Osteoblast (primary cell): ENCODE measurements at regions not wholly inside any gene's neighbourhood (a gene's known extent, or its start where the extent isn't known, plus 50 kb on each side); places are given as distances from the start of the nearest gene placed in this dataset.

Source experiments
- DNase-seq: peaks from one replicate; pipeline ENCODE4 v3.0.0; 2011; ENCODE audit warnings: low spot score, mixed read lengths; ENCODE audit not compliant: insufficient read length; ENCODE audit errors: missing footprints
- H2AFZ ChIP-seq: 2 replicates; pipeline ENCODE4 v1.6.0; 2011; ENCODE audit warnings: mild to moderate bottlenecking, low read length
- H3K27ac ChIP-seq: 2 replicates; pipeline ENCODE4 v1.5.1; 2011; ENCODE audit warnings: mild to moderate bottlenecking, low read depth, low read length, moderate library complexity
- H3K27me3 ChIP-seq: 2 replicates; pipeline ENCODE4 v1.6.0; 2012; ENCODE audit warnings: mild to moderate bottlenecking, control low read depth, inconsistent platforms, low read length, moderate library complexity; ENCODE audit not compliant: insufficient read depth
- H3K36me3 ChIP-seq: 2 replicates; pipeline ENCODE4 v1.5.1; 2011; ENCODE audit warnings: mild to moderate bottlenecking, low read length, control low read depth, moderate library complexity; ENCODE audit not compliant: insufficient read depth
- H3K4me1 ChIP-seq: 2 replicates; pipeline ENCODE4 v1.5.1; 2011; ENCODE audit warnings: mild to moderate bottlenecking, low read length, control low read depth, moderate library complexity; ENCODE audit not compliant: insufficient read depth
- H3K4me2 ChIP-seq: 2 replicates; pipeline ENCODE4 v1.6.0; 2011; ENCODE audit warnings: mild to moderate bottlenecking, low read length; ENCODE audit not compliant: insufficient read depth
- H3K4me3 ChIP-seq: fragments of 200-600 bp; sonication (generic); 3 replicates; pipeline ENCODE4 v1.5.1; 2012; ENCODE audit warnings: mild to moderate bottlenecking, low read length, inconsistent platforms; ENCODE audit not compliant: insufficient read depth
- H3K79me2 ChIP-seq: 2 replicates; pipeline ENCODE4 v1.6.0; 2012; ENCODE audit warnings: mild to moderate bottlenecking, low read length, control low read depth, inconsistent platforms; ENCODE audit not compliant: insufficient read depth
- H3K9me3 ChIP-seq: 2 replicates; pipeline ENCODE4 v1.5.1; 2011; ENCODE audit warnings: low read depth, low read length, control low read depth
- H4K20me1 ChIP-seq: 2 replicates; pipeline ENCODE4 v1.6.0; 2012; ENCODE audit warnings: mild to moderate bottlenecking, low read length, control low read depth; ENCODE audit not compliant: insufficient read depth
- CTCF ChIP-seq: IDR thresholded peaks from 2 replicates; pipeline ENCODE4 v1.5.1; 2011; ENCODE audit warnings: mild to moderate bottlenecking, low read depth, low read length, moderate library complexity; ENCODE audit errors: extremely low read depth

DNA sequence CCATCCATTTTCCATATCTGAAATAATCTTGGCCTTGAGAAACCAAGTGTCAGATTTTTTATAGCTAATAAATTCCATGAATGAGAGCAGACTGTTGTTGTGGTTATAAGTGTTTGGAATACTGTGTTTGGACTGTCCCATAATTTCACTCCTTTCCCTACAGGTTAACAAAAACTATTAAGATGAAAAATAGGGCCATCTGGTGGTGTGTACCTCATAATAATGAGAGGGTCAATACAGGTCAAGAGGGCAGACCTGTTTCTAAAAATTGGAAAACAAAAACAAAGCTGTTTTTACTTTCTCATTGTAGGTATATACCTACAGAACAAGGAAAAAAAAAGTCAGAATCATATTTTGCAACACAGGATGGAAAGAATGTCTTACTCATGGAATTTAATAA, 553.8 kb upstream of the SGO1 start:
- no peaks in the 10 kb centered on the region for H3K27me3 ChIP-seq
- no peaks in the 10 kb centered on the region for H3K9me3 ChIP-seq
- H3K36me3 ChIP-seq = no peaks in the 10 kb centered on the region
- no peak overlapping the region for H2AFZ ChIP-seq
- TF ChIP-seq CTCF = no peak
- H3K79me2 ChIP-seq = no peaks in the 10 kb centered on the region
- no peak for DNase-seq
- H3K4me3 ChIP-seq = no peak overlapping the region
- no peak overlapping the region for H3K4me2 ChIP-seq
- H3K27ac ChIP-seq = no peak overlapping the region
- no peaks in the 10 kb centered on the region for H4K20me1 ChIP-seq
- no peaks in the 10 kb centered on the region for H3K4me1 ChIP-seq

- Histone ChIP-seq H3K36me3 (no peaks in the 10 kb centered on the region), H3K4me1 (no peaks in the 10 kb centered on the region), H3K9me3 (no peaks in the 10 kb centered on the region), H3K4me3 (no peak overlapping the region), H3K27me3 (no peaks in the 10 kb centered on the region), H3K27ac (no peak overlapping the region), H2AFZ (no peak overlapping the region), H4K20me1 (no peaks in the 10 kb centered on the region), H3K79me2 (no peaks in the 10 kb centered on the region), H3K4me2 (no peak overlapping the region)
- DNase-seq = no peak
- no peak for TF ChIP-seq CTCF
These were observed 550.4 kb upstream of the SGO1 start for GRCh38 chr3:20736287-20736852.

DNA sequence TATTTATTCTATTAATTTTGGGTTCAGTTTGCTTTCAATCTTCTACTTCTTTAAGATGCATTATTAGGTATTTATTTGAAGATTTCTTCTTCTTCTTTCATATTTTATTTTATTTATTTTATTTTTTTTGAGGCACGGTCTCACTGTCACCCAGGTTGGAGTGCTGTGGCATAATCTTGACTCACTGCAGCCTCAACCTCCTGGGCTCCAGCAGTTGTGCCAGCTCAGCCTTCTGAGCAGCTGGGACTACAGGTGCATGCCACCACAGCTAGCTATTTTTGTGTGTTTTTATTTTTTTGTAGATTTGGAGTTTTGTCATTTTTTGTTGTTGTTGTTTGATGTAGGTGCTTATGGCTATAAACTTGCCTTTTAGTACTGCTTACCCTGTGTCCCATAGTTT, 543.2 kb upstream of the SGO1 start:
- Histone ChIP-seq H3K27ac (no peak overlapping the region), H4K20me1 (no peaks in the 10 kb centered on the region), H3K4me2 (no peak overlapping the region), H3K4me1 (no peaks in the 10 kb centered on the region), H3K27me3 (no peaks in the 10 kb centered on the region), H3K9me3 (no peaks in the 10 kb centered on the region), H3K79me2 (no peaks in the 10 kb centered on the region), H3K4me3 (no peak overlapping the region), H2AFZ (no peak overlapping the region), H3K36me3 (no peaks in the 10 kb centered on the region)
- TF ChIP-seq CTCF = no peak
- no peak for DNase-seq

DNA sequence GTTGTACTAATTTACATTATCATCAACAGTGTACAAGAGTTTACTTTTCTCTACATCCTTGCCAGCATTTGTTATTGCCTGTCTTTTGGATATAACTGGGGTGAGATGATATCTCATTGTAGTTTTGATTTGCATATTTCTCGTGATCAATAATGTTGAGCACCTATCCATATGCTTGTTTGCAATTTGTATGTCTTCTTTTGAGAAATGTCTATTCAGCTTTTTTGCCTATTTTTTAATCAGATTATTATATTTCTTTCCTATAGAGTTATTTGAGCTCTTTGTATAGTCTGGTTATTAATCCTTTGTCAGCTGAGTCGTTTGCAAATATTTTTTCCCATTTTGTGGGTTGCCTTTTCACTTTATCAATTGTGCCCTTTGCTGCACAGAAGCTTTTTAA, 540.8 kb upstream of the SGO1 start:
- H3K4me3 ChIP-seq = no peak overlapping the region
- H4K20me1 ChIP-seq = no peaks in the 10 kb centered on the region
- DNase-seq = no peak
- H3K4me1 ChIP-seq = no peaks in the 10 kb centered on the region
- no peak for TF ChIP-seq CTCF
- no peak overlapping the region for H2AFZ ChIP-seq
- no peaks in the 10 kb centered on the region for H3K36me3 ChIP-seq
- no peaks in the 10 kb centered on the region for H3K9me3 ChIP-seq
- H3K4me2 ChIP-seq = no peak overlapping the region
- no peak overlapping the region for H3K27ac ChIP-seq
- H3K27me3 ChIP-seq = no peaks in the 10 kb centered on the region
- no peaks in the 10 kb centered on the region for H3K79me2 ChIP-seq
